Suppressor macrophage treated with lipopolysaccharide for 4 hours (primary cell): ENCODE measurements at regions not wholly inside any gene's neighbourhood (a gene's known extent, or its start where the extent isn't known, plus 50 kb on each side); places are given as distances from the start of the nearest gene placed in this dataset.
A peak's percentile ranks its signal among the peaks of the same experiment; 100 is the strongest.

ENCODE experiments used
- DNase-seq: peaks from one replicate; pipeline ENCODE4 v3.0.0-alpha.2; 2020

DNA sequence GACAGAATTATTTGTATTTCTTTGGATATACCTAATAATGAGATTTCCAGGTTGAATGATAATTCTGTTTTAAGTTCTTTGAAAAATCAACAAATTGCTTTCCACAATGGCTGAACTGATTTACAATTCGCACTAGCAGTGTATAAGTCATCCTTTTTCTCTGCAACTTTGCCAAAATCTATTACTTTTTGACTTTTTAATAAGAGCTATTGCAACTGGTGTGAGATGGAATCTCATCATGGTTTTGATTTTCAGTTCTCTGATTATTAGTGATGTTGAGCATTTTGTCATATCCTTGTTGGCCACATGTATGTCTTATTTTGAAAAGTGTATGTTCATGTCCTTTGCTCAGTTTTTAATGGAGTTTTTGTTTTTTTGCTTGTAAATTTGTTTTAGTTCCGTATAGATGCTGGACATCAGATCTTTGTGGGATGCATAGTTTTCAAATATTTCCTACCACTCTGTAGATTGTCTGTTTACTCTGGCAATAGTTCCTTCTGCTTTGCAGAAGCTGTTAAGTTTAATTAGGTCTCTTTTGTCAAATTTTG lies 409.8 kb upstream of the CITED2 start:
- no peak for DNase-seq

DNA sequence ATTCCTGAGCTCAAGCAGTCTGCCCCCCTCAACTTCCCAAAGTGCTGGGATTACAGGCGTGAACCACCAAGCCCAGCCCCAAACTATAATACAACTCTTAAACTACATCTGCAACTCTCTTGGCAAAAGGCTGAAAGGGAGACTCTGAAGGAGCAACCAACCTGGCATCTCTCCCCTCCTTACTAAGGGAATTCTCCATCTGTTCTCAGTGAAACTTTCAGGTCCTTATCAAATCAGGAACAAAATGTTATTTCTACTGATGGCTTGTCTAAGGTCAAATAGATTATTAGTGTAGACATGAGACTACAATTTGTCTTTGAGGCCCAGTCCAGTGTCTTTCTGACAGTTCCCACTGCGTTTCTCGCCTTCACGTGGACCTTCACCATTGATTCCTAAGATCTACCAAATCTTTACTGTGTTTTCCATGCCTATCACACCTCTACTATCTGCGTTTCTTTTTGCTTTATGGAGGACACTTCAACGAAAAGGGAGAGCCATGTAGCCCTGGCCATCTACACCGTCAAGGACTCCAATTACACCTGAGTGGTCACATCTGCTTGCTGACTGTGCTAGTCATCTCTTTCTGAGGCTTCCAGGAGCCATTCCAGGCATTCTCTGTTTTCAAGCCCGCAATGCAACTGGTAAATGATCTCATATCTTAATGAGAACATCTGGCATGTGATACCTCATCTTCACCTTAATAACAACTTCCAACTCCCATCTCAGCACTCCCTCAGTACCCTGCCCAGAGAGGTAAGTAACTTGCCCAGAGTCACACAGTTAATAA lies 405.7 kb upstream of the CITED2 start:
- no peak for DNase-seq

DNA sequence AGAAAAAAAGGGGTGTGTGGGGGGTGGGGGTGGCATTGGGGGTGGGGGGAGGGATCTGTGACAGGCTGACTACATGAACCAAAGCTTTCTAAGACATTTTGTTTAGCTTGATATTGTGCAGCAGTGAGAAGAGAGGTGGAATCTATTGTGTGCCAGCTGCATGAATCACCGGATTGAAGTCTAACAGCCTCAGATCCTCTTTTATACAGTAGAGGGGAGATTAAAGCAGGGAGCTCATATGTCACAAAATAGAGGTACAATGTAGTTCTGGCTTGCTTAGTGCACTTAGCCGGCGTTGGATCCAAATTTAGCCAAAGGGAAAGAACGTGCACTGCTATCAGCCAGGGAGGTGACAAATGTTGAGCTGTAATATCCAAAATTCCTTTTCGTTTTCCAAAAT lies 404.2 kb upstream of the CITED2 start:
- DNase-seq = no peak

DNA sequence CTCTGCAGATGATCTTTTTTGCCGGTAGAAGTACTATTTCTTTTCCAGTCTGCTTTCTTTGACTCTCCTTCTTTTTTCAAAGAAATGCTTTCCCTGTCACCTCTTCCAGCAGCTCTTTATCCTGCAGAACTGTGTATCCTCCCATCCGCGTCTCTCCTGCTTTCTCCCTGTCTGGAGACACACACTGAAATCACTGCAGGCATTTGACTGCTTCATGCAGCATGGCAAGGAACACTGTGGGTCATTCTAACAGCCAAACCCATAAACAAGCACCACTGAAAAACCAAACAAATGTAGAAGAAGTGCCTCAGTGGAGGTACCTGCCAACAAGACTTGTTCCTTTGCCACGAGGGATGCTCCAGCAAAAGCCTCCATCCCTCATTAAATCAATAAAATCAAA lies 403.7 kb upstream of the CITED2 start:
- DNase-seq = no peak

DNA sequence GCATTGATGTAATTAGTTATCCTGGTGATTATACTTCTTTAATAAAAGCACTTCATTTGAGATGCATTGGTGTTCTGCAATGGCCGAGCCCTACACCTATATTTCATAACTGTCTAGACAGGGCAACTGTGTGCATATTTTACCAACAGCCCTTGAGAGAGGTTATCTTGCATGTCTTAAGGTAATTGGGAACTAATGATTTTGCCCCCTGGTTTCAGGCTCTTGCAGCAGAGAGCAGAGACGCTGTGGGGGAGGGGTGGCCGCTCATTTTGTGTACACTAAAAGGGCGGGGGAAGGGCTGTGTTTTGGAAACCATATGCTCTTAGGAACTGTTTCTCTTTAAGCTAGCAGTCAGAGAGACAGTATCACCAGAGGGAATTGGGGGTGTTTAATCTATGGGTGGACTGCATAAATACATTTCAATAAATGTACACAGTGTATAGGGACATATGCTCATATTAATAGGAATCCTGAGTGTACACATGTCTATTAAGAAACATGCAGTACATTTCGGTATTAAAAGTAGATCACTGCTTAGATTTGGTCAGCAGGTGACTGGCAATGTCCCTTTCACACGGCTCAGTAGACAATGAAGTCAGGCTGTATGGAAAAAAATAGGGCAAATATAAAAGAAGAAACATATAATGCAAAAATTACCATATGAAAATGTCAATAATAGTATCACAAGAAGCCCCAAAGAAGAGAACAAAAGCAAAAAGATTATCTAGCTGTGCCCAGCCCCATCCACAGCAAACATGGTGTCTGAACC lies 402.9 kb upstream of the CITED2 start:
- no peak for DNase-seq

DNA sequence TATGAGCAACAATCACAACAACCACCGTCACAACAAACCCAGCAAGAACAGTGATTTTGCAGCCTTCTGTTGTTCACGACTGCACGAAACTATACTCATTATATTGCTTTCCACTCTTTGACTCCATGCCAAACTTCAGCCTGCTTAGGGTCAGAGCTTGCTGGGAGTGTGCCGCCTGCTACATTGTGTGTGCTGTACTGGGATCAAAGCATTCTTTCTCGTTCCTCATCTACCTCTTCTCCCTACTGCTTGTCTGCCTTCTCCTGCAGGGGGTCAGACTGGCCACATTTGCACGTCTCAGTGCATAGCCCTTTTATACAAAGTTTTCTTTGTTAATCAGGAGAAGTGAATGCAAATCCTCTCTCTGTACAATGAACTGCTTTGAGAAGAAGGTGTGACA lies 401.6 kb upstream of the CITED2 start:
- DNase-seq = no peak

DNA sequence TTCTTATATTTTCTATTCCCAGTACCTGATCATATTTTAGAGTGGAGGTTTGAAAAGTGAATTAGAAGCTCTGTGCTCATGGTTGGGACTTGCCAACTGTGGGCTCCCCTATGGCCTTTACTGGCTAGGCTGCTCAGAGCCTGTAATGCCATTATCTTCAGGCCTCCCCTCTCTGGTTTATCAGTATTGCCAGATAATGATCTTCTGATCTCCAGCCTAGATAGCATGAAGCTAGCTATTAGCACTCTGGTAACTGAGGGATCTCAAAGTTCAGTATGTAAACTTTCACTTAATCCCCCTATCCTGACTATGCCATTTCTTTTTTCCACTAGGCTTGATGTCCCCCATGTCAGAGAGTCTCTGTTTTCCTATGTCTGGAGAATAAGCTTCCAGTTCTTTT lies 393.7 kb upstream of the CITED2 start:
- no peak for DNase-seq

DNA sequence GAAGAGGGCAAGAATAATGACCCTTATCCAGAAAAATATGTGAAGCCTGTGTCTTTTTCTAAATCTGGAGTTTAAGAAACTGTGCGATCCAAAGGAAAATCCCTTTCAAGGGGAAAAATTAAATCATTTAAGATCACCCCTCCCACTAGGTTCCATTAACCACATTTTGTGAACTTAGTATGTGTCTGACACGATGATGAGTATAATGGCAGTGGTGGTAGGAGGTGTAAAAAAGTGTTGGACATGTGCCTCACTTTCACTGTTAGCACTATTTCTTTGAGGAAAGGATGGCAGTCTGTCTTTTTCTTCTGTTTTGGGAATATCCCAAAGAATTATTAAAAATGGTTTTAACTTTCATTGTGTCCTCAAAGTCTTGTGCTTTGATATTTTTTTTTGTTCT lies 392.3 kb upstream of the CITED2 start:
- no peak for DNase-seq

DNA sequence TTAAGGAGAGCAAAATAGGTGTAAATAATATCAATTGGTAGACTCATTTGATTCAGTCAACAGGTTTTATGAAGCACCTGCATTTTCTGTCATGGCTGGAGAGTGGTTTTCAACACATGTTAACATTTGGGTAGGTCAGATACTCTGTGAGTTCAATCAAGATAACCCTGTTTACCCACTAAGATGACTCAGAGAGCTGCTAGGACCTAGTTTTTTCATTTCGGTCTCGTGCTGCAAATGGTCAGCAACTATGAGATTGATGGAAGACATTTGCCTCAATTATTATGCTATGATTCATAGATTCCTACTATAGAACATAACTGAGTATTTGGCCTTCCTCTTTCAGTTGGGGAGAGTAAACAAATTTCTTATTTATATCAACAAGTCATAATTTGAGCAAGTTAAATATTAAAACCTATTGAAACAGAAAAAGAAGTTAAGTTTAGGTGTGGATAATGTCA lies 391.4 kb upstream of the CITED2 start:
- DNase-seq = peak; percentile 69

DNA sequence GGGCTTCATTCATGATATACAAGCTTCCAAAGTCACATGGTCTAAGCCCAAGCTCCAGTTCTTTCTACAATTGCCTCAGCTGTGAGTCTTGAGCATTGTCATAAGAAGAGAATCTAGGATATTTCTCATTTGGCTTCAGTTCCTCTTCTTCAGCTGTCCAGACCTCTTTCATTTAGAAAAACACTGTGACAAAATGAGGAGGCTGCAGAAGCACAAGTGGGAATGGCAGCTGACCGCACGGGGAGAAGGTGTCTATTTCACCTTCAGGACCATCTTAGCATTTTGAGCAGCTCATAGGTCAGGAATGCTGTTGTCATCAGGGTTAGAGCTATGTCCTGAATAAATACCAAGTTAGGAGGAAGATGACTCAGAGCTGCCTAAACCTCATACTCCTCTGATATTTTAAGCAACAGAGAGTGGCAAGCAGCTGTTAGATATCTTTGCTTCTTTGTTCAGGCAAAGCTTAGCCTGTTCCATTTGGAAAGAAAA lies 390.1 kb upstream of the CITED2 start:
- peak; percentile 84 for DNase-seq

DNA sequence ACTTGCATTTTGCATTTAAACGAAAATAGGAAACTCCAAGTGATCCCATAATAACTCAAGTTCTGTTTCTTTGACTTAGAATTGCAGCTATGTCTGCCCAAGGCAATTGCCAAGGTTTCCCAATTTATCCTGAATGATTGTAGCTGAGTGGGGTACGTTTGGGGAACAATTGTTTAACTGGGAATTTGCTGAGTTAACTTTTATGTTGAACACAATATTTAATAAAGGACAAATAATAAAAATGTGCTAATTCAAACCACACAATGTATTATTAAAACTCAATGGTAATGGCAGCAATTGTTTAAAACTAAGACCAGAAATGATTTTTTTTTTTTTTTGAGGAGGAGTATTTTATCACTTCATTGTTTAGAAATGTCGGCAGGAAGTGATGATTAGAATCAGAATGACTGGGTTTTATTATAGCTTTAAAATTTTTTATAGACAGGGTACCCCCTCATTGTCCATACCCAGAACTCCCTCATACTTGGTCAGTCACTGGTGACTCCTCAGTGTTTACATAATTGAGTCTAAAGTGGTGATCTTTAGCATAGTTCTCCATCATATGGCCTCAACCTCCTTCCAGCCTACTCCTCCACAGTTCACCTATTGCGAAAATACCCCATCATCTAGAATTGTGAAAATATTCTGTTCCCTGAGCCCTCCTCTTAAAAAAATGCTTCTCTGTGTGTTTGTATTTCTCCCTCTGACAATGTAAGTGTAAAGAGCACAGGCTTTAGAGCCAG lies 389.2 kb upstream of the CITED2 start:
- peak; percentile 66 for DNase-seq

DNA sequence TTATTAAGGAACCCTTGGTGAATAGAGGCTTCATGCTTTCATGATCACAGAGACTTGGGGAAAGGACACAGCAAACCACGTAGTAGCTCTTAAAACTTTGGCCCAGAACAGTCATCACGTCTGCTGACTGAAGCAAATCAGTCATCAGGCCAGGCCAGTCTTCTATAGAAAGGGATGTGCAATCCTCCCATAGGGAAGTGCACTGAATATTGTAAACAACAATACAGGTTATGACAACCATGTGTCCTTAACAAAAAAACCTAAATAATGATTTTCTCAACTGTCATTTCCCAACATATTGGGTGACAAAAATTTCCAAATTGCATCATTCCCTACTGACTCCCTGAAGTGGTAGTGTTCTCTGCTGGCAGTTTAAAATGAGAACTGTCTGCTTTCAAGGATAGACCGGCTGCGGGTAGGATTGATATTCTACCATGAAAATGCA lies 388.2 kb upstream of the CITED2 start:
- peak; percentile 93 for DNase-seq

DNA sequence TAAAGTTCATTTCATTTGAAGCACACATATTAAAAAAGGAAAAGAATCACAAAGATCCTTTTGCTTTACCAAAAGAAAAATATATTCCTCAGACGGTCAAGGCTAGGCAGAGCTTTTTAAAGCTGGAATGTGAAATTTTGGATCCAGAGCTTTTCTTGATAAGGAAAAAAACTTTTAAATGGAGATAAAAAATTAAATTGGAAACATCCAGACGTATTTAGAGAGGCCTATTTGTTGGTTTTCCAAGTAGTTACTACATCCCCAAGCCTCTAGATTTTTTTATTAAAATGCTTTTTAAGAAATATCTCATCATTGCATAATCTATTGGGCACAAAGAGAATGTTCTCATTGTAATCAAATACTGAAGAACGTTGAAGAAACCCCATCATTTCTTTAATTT lies 385.7 kb upstream of the CITED2 start:
- no peak for DNase-seq

DNA sequence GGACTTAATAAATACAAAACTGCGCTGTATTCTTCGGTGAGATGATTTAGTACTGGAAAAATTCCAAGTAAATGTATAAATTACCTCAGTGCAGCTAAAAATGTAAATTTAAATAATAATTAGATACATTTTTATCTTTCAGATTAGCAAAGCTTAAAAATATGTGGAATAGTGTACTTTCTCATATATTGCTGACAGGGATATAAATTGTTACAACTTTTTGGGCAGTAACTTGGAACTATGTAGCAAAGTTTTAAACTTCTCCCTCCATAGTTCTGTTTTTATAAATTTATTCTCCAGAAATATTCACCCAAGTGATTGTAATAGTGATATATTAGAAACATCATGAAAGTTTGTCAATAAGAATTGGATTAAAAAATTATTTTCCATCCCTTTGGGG lies 384.6 kb upstream of the CITED2 start:
- DNase-seq = no peak

DNA sequence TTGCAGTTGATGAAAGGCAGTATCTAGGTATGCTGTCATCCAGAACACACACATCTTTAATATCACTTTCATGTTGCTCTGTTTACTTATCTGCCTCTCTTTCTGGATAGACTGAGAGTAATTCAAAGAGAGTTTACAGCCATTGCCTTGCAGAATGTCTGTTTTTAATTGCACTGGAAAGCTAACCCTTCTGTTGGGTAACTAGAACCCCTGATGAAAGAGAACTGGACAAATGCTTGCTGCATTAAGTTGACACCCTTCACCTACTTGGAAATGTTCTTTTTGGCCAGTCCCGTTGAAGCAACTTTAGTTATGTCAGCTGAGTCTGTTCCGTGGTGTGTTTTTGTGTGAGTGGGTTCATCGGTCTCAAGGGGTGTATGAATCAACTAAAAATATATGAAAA lies 383.8 kb upstream of the CITED2 start:
- DNase-seq = no peak

DNA sequence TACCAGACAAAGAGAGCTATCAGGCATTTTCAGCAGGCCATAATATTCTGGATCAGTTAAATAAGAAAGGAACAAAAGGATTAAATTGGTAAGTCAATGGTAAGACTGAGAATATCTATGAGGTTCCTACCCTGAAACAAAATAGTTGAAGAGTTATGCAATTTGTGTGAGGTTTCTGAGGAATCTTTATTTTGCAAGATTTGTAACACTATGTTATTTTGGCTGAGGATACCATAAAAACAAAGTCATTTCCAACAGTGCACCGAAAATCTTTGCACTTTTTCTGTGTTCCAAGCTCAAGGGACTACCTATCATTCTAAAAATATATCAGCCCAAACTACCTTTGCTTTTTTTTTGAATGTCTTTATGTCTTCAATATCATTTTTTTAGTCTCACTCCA lies 383.3 kb upstream of the CITED2 start:
- no peak for DNase-seq

DNA sequence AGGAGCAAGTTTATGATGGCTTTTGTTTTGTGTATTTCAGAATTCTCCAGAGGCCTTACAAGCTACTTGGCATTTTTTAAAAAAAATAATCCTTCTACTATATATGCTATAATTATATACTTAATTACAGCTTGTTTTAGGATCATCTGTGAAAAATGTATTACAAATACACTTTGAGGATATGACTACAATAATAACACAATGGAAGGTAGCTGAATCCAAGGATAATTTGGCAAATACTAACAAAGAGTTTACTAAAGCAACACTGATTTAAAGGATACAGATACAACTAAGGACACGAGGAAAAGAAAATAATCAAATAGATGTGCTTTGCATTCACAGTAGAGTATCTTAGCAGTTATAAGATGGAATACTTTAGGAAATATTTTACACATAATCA lies 381.9 kb upstream of the CITED2 start:
- DNase-seq = no peak

DNA sequence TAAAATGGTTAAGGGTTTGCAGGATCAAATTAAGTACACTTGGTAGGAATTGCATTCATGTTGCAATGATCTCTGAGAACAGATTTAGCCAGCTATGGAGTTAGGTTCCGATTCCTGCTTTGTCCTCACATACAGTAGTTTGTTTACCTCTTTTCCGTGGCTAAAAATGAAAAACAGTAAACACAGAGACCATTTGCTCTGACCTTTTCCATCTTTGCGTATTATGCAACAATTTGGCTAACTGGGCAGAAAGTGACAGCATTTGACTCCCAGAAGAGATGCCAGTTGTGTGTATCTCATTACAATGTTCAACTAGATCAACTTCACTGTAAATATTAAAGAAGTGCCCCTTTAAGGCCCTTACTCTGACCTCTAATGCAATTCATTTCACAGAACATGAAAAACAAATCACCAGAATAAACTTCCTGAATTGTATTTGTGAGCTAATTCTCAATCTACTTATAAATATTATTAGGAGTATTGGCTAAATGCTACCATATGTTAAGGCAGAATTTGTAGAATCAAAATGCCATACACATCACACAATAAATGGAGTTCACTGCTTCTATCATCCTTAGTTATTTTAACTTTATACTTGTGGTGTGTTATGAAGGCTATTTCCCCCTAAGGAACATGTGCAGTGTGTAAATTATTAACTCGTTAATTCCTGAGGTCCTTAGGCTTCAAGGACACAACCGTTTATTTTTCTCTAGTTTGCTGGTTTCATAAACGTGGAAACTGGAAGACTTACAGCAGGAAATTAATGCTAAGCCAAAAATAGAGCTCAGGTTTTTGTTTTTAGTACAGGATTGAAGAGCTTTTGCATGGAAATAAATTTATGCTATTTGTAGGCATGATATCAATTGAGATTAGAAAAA lies 380.7 kb upstream of the CITED2 start:
- DNase-seq = no peak

DNA sequence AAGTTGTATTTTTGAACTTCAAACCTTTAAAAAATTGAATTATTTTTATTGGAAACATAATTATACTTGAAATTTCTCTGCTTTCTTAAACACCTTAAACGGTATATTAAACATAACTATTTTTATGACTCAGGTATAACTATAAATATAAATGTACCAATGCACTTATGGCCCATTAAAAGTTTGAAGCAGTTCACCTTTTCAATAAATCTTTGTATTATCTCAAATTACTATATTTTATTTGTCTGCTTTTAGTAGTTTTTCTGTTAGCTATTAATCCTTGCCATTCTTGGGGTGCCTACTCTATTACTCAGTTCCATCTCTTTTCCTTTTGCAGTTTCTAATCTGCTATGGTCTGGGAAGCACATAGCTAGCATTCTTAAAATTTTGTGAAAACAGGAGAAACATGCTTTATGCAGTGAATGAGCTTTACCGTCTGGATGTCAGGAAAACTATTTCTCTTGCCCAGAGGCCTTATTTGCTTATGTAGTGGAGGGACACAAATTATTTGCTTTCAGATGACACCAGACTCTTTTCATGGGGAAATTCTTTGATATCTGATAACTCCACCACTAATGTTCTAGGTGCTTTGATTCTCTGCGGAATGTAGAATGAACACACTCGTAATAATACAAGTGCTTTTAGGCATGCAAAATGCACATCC lies 378.9 kb upstream of the CITED2 start:
- no peak for DNase-seq

DNA sequence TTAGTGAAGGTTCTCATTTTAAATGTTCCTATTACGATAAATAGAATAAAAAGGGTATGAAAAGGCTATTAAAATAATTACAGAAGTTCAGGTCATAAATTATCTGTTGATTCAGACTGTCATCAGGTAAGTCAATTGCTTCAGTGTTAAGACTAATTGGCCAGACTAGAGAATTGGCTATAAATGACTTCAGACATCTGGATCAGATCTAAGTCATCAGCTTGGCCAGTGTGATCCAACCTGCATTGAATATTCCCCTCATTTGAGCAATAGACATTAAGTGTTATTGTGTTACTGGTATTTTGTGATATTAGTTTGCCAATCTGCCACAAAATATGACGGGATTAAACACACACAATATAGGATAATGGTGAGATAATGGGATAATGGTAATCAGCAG lies 377.6 kb upstream of the CITED2 start:
- no peak for DNase-seq

DNA sequence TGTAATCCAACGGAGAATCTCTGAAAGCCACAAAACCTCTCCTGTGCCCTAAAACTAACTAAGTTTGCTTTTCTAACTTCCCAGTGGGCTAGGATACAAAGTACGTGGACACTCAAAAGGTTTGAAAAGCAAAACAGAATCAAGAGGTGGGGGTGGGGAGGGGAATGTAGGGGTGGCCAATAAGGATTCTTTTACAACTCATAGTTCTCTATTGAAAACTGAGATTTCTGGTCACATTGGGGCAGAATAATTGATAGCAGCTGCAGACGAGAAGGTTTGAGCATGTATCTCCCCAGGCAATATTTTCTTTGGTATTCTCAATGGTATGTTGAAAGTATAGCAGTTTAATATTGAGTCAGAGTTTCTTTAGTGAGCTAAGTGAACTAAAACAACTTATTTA lies 376.7 kb upstream of the CITED2 start:
- DNase-seq = no peak
